GM13976 (cell line): ENCODE measurements at regions not wholly inside any gene's neighbourhood (a gene's known extent, or its start where the extent isn't known, plus 50 kb on each side); places are given as distances from the start of the nearest gene placed in this dataset.

Experiments
- DNase-seq: peaks from one replicate; pipeline ENCODE4 v3.0.0; 2012; ENCODE audit warnings: low spot score
- in situ Hi-C: fragments of 300-500 bp; cut with MboI; formaldehyde crosslinking; loops from one replicate; pipeline ENCODE4 v1.12.0; 2022; ENCODE audit warnings: low sequenced_read_pairs, mixed read lengths, inconsistent platforms; ENCODE audit not compliant: unreplicated experiment
- TF ChIP-seq, protein P1 (sequence below): IDR thresholded peaks from 2 replicates; pipeline ENCODE4 v1.5.1; 2012; ENCODE audit warnings: borderline replicate concordance, mild to moderate bottlenecking; ENCODE audit not compliant: insufficient read depth; ENCODE audit errors: extremely low read depth, missing control alignments, control extremely low read depth

DNA sequence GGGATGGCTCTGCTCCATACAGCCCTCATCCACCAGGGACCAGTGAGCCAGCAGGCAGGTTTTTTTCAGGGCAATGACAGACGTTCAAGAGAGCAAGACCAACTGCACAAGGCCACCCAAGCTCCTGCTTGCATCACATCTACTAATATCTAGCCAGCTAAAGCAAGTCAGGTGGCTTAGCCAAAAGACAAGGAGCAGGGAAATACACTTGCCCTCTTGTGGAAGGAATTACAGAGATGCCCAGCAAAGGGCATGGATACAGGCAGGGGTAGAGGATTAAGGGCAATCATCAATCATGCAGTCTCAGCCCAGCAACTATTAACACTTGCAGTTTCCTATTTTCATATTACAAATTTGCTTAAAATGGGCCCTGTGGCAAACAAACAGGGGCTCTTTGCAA is 81.5 kb upstream of the NTRK3 start:
- no peak for DNase-seq
- TF ChIP-seq, protein P1, sequence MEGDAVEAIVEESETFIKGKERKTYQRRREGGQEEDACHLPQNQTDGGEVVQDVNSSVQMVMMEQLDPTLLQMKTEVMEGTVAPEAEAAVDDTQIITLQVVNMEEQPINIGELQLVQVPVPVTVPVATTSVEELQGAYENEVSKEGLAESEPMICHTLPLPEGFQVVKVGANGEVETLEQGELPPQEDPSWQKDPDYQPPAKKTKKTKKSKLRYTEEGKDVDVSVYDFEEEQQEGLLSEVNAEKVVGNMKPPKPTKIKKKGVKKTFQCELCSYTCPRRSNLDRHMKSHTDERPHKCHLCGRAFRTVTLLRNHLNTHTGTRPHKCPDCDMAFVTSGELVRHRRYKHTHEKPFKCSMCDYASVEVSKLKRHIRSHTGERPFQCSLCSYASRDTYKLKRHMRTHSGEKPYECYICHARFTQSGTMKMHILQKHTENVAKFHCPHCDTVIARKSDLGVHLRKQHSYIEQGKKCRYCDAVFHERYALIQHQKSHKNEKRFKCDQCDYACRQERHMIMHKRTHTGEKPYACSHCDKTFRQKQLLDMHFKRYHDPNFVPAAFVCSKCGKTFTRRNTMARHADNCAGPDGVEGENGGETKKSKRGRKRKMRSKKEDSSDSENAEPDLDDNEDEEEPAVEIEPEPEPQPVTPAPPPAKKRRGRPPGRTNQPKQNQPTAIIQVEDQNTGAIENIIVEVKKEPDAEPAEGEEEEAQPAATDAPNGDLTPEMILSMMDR = no peak
- in situ Hi-C loops = no loop called here

GRCh38 chr15:88335074-88335473 is 78.5 kb upstream of the NTRK3 start:
- TF ChIP-seq, protein P1 = no peak
- no peak for DNase-seq
- in situ Hi-C loops = no loop called here

DNA sequence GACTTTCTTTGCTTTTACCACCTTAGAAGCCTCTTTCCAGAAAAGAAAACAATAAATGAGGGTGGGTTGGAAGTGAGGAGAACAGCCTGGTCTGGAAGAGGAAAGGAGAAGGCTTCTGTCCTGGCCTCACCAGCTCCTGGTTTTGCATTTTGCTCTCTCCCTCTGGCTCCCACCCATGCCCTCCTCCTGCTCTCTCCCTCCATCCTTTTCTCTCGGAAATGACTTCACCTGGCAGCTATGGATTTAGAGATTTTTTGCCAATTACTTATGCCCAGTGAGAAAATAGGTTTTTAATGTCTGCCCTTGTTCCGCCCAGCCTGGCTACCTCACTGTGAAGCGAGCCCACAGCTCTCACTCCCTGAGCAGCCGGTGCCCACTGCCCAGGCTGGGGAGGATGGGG is 77.9 kb upstream of the NTRK3 start:
- TF ChIP-seq, protein P1 = no peak
- DNase-seq = no peak
- in situ Hi-C loops = no loop called here

DNA sequence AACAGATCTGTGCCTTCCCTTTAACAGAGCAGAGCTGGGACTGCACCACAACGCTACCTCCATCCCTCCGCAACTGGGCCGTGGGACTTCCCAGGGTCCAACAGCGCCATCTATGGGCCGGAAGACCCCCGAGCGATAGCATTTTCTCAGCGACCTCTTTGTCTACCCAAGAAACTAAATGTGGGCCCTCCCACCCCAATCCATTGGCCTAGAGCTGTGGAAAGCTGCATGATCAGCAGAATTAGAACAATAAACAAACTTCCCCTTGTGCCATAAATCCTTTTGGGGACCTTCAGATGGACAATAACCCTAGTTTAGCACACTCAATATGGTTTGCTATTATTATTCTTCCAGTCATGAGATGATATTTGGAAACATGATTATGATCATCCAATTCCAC is 74.8 kb upstream of the NTRK3 start:
- DNase-seq = peak; percentile 70
- TF ChIP-seq, protein P1 = peak; percentile 52
- in situ Hi-C loops = no loop called here

DNA sequence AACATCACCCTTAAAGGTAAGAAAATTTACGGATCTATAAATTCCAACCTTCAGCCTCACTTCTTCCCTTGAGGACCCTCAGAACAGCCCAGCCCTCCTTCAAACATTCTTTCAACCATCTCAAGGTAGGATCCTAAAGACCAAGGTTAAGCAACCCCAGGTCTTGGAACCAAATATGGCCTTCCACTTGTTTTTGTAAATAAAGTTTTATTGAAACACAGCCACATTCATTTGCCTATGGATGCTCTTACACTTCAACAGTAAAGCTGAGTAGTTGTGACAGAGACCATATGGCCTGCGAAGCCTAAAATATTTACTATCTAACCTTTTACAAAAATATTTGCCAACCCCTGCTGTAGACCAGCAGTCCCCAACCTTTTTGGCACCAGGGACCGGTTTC is 70.4 kb upstream of the NTRK3 start:
- TF ChIP-seq, protein P1 = no peak
- in situ Hi-C loops = no loop called here
- no peak for DNase-seq

GRCh38 chr15:88324741-88325065 is 68.2 kb upstream of the NTRK3 start:
- TF ChIP-seq, protein P1 = no peak
- in situ Hi-C loops = no loop called here
- no peak for DNase-seq
